ENCODE measurements at regions not wholly inside any gene's neighbourhood (a gene's known extent, or its start where the extent isn't known, plus 50 kb on each side); places are given as distances from the start of the nearest gene placed in this dataset.

GRCh38 chr16:17559394-17559793, 88.6 kb upstream of the XYLT1 start:
- Histone ChIP-seq H3K27ac (ENCODE audit: low read length) (no peak overlapping the region), H3F3A (ENCODE audit: insufficient read depth, low read length) (no peaks in the 10 kb centered on the region), H4K20me1 (ENCODE audit: insufficient read depth, low read length) (no peaks in the 10 kb centered on the region), H3K4me2 (ENCODE audit: low read depth, low read length) (no peak overlapping the region), H3K4me1 (ENCODE audit: low read length) (no peaks in the 10 kb centered on the region), H3K36me3 (replicated peaks; ENCODE audit: insufficient read depth, low read length) (no peaks in the 10 kb centered on the region), H3K9me3 (replicated peaks; ENCODE audit: insufficient read depth, low read length) (no peaks in the 10 kb centered on the region), H3K9me2 (replicated peaks; ENCODE audit: insufficient read depth, low read length) (no peaks in the 10 kb centered on the region), H3K4me3 (ENCODE audit: low read length) (no peak overlapping the region), H3K9ac (ENCODE audit: low read length) (no peak overlapping the region), H3K79me2 (ENCODE audit: low read length) (no peaks in the 10 kb centered on the region), H2AFZ (ENCODE audit: low read length) (no peak overlapping the region), H3K27me3 (replicated peaks; ENCODE audit: insufficient read depth, low read length) (no peaks in the 10 kb centered on the region)
- no peak for TF ChIP-seq EZH2phosphoT487 (IDR thresholded peaks at IDR 0.05; ENCODE audit: low read length)
- TF ChIP-seq CTCF (IDR thresholded peaks at IDR 0.05; ENCODE audit: low read length): no peak
- TF ChIP-seq EZH2 (optimal IDR thresholded peaks at IDR 0.05; ENCODE audit: low read depth, low read length): no peak
- DNase-seq: no peak

- no peaks in the 10 kb centered on the region for H3K9me3 ChIP-seq (replicated peaks; ENCODE audit: insufficient read depth, low read length)
These were observed 87.2 kb upstream of the XYLT1 start for GRCh38 chr16:17557949-17558348.

GRCh38 chr16:17557480-17557879, 86.7 kb upstream of the XYLT1 start:
- TF ChIP-seq EZH2 (optimal IDR thresholded peaks at IDR 0.05; ENCODE audit: low read depth, low read length) (no peak), CTCF (IDR thresholded peaks at IDR 0.05; ENCODE audit: low read length) (no peak), EZH2phosphoT487 (IDR thresholded peaks at IDR 0.05; ENCODE audit: low read length) (no peak)
- no peak overlapping the region for H3K9ac ChIP-seq (ENCODE audit: low read length)

More at GRCh38 chr16:17557949-17558348, 87.2 kb upstream of the XYLT1 start:
- TF ChIP-seq EZH2 (optimal IDR thresholded peaks at IDR 0.05; ENCODE audit: low read depth, low read length) (no peak), CTCF (IDR thresholded peaks at IDR 0.05; ENCODE audit: low read length) (no peak), EZH2phosphoT487 (IDR thresholded peaks at IDR 0.05; ENCODE audit: low read length) (no peak)
- Histone ChIP-seq H3K9me2 (replicated peaks; ENCODE audit: insufficient read depth, low read length) (no peaks in the 10 kb centered on the region), H3K4me3 (ENCODE audit: low read length) (no peak overlapping the region), H3K4me2 (ENCODE audit: low read depth, low read length) (no peak overlapping the region), H3K4me1 (ENCODE audit: low read length) (no peaks in the 10 kb centered on the region), H3K36me3 (replicated peaks; ENCODE audit: insufficient read depth, low read length) (no peaks in the 10 kb centered on the region), H3K27me3 (replicated peaks; ENCODE audit: insufficient read depth, low read length) (no peaks in the 10 kb centered on the region), H2AFZ (ENCODE audit: low read length) (no peak overlapping the region), H3K9ac (ENCODE audit: low read length) (no peak overlapping the region), H3F3A (ENCODE audit: insufficient read depth, low read length) (no peaks in the 10 kb centered on the region), H4K20me1 (ENCODE audit: insufficient read depth, low read length) (no peaks in the 10 kb centered on the region), H3K79me2 (ENCODE audit: low read length) (no peaks in the 10 kb centered on the region), H3K27ac (ENCODE audit: low read length) (no peak overlapping the region)
- no peak for DNase-seq

More at GRCh38 chr16:17557480-17557879, 86.7 kb upstream of the XYLT1 start:
- no peaks in the 10 kb centered on the region for H4K20me1 ChIP-seq (ENCODE audit: insufficient read depth, low read length)
- H3K9me3 ChIP-seq (replicated peaks; ENCODE audit: insufficient read depth, low read length): no peaks in the 10 kb centered on the region
- no peak overlapping the region for H2AFZ ChIP-seq (ENCODE audit: low read length)
- no peaks in the 10 kb centered on the region for H3K36me3 ChIP-seq (replicated peaks; ENCODE audit: insufficient read depth, low read length)
- no peak overlapping the region for H3K4me2 ChIP-seq (ENCODE audit: low read depth, low read length)
- no peaks in the 10 kb centered on the region for H3K9me2 ChIP-seq (replicated peaks; ENCODE audit: insufficient read depth, low read length)
- H3F3A ChIP-seq (ENCODE audit: insufficient read depth, low read length): no peaks in the 10 kb centered on the region
- no peak for DNase-seq
- no peaks in the 10 kb centered on the region for H3K79me2 ChIP-seq (ENCODE audit: low read length)
- no peaks in the 10 kb centered on the region for H3K4me1 ChIP-seq (ENCODE audit: low read length)
- H3K27ac ChIP-seq (ENCODE audit: low read length): no peak overlapping the region
- no peaks in the 10 kb centered on the region for H3K27me3 ChIP-seq (replicated peaks; ENCODE audit: insufficient read depth, low read length)
- no peak overlapping the region for H3K4me3 ChIP-seq (ENCODE audit: low read length)

Measured in MM.1S (cell line).